Hepatocyte (in vitro differentiated cells): ENCODE measurements at regions not wholly inside any gene's neighbourhood (a gene's known extent, or its start where the extent isn't known, plus 50 kb on each side); places are given as distances from the start of the nearest gene placed in this dataset.

ENCODE experiments used
- DNase-seq: peaks from one replicate; pipeline ENCODE4 v3.0.0-alpha.2; 2016; ENCODE audit warnings: low spot score
- H2AFZ ChIP-seq: fragments of 200-600 bp; sonication (generic); 2 replicates; pipeline ENCODE4 v1.6.0; 2016; ENCODE audit warnings: antibody characterized with exemption, mild to moderate bottlenecking
- H3K27ac ChIP-seq: fragments of 200-600 bp; sonication (generic); 2 replicates; pipeline ENCODE4 v1.5.1; 2016; ENCODE audit warnings: mild to moderate bottlenecking
- H3K27me3 ChIP-seq: fragments of 200-600 bp; sonication (generic); 2 replicates; pipeline ENCODE4 v1.6.1; 2016
- H3K36me3 ChIP-seq: fragments of 200-600 bp; sonication (generic); replicated peaks from 2 replicates; pipeline ENCODE4 v1.5.1; 2016; ENCODE audit warnings: low read depth; ENCODE audit not compliant: insufficient read depth
- H3K4me1 ChIP-seq: fragments of 200-600 bp; sonication (generic); 2 replicates; pipeline ENCODE4 v1.5.1; 2016; ENCODE audit warnings: mild to moderate bottlenecking, moderate library complexity; ENCODE audit not compliant: insufficient read depth
- H3K4me2 ChIP-seq: fragments of 200-600 bp; sonication (generic); 2 replicates; pipeline ENCODE4 v1.6.0; 2016
- H3K4me3 ChIP-seq: fragments of 200-600 bp; sonication (generic); 2 replicates; pipeline ENCODE4 v1.5.1; 2016; ENCODE audit warnings: mild to moderate bottlenecking
- H3K79me2 ChIP-seq: fragments of 200-600 bp; sonication (generic); 2 replicates; pipeline ENCODE4 v1.6.0; 2017; ENCODE audit warnings: mild to moderate bottlenecking
- H3K9me2 ChIP-seq: fragments of 200-600 bp; sonication (generic); replicated peaks from 2 replicates; pipeline ENCODE4 v1.6.0; 2017; ENCODE audit warnings: mild to moderate bottlenecking; ENCODE audit not compliant: insufficient read depth
- H3K9me3 ChIP-seq: fragments of 200-600 bp; sonication (generic); 2 replicates; pipeline ENCODE4 v1.5.1; 2016; ENCODE audit warnings: low read depth, mild to moderate bottlenecking
- H4K20me1 ChIP-seq: fragments of 200-600 bp; sonication (generic); 2 replicates; pipeline ENCODE4 v1.6.0; 2016; ENCODE audit warnings: mild to moderate bottlenecking; ENCODE audit not compliant: insufficient read depth, poor library complexity, severe bottlenecking
- CTCF ChIP-seq: fragments of 200-600 bp; sonication (generic); IDR thresholded peaks from 2 replicates; pipeline ENCODE4 v1.5.1; 2016; ENCODE audit warnings: antibody characterized with exemption, mild to moderate bottlenecking; ENCODE audit not compliant: poor library complexity
- EZH2 ChIP-seq: fragments of 200-600 bp; sonication (generic); IDR thresholded peaks from 2 replicates; pipeline ENCODE4 v1.6.1; 2016; ENCODE audit warnings: antibody characterized with exemption, mild to moderate bottlenecking, borderline replicate concordance
- EZH2phosphoT487 ChIP-seq: fragments of 200-600 bp; sonication (generic); IDR thresholded peaks from one replicate; pipeline ENCODE4 v1.6.1; 2018; ENCODE audit warnings: antibody characterized with exemption, mild to moderate bottlenecking, low read depth, moderate library complexity; ENCODE audit not compliant: unreplicated experiment, severe bottlenecking
- WGBS: methylation state at CpG from one replicate; pipeline ENCODE4 v1.1.6; 2016; ENCODE audit warnings: low lambda C conversion rate; ENCODE audit errors: missing lambda C conversion rate; 5-methylcytosine and 5-hydroxymethylcytosine counted together

- TF ChIP-seq CTCF (no peak), EZH2phosphoT487 (no peak), EZH2 (no peak)
- Histone ChIP-seq H3K27ac (no peak overlapping the region), H3K4me1 (no peaks in the 10 kb centered on the region), H3K36me3 (no peaks in the 10 kb centered on the region), H3K9me3 (no peaks in the 10 kb centered on the region), H3K79me2 (no peaks in the 10 kb centered on the region), H3K27me3 (no peaks in the 10 kb centered on the region), H3K4me2 (no peak overlapping the region), H2AFZ (no peak overlapping the region), H3K4me3 (no peak overlapping the region), H4K20me1 (no peaks in the 10 kb centered on the region), H3K9me2 (no peaks in the 10 kb centered on the region)
- DNase-seq, result no peak
- 96% methylated on average over 1 of the region's 1 CpG for WGBS
Observed at GRCh38 chr13:39269411-39269810, 231.2 kb downstream of the NHLRC3 start.

GRCh38 chr13:39272994-39273393, 234.7 kb downstream of the NHLRC3 start:
- H2AFZ ChIP-seq, result no peak overlapping the region
- WGBS, result 73% methylated on average over 1 of the region's 1 CpG
- no peaks in the 10 kb centered on the region for H3K27me3 ChIP-seq
- no peak overlapping the region for H3K4me2 ChIP-seq
- H3K36me3 ChIP-seq, result no peaks in the 10 kb centered on the region
- no peak overlapping the region for H3K27ac ChIP-seq
- H3K9me2 ChIP-seq, result no peaks in the 10 kb centered on the region
- no peaks in the 10 kb centered on the region for H3K4me1 ChIP-seq
- TF ChIP-seq CTCF (no peak), EZH2 (no peak), EZH2phosphoT487 (no peak)
- H4K20me1 ChIP-seq, result no peaks in the 10 kb centered on the region
- H3K9me3 ChIP-seq, result no peaks in the 10 kb centered on the region
- no peaks in the 10 kb centered on the region for H3K79me2 ChIP-seq
- H3K4me3 ChIP-seq, result no peak overlapping the region
- no peak for DNase-seq

- Histone ChIP-seq H2AFZ (peak overlapping the region; percentile 29), H3K4me2 (peak overlapping the region; percentile 42), H3K36me3 (no peaks in the 10 kb centered on the region), H3K9me3 (no peaks in the 10 kb centered on the region), H3K4me3 (no peak overlapping the region), H4K20me1 (no peaks in the 10 kb centered on the region), H3K27ac (no peak overlapping the region), H3K4me1 (no peaks in the 10 kb centered on the region), H3K27me3 (no peaks in the 10 kb centered on the region), H3K79me2 (no peaks in the 10 kb centered on the region), H3K9me2 (no peaks in the 10 kb centered on the region)
- 17% methylated on average over 6 of the region's 6 CpGs for WGBS
- DNase-seq, result peak; percentile 42
- TF ChIP-seq CTCF (peak; percentile 38), EZH2phosphoT487 (no peak), EZH2 (no peak)
Observed at GRCh38 chr13:39273953-39274738, 235.9 kb downstream of the NHLRC3 start.
